Spleen (tissue), 11 donors: ENCODE measurements at regions not wholly inside any gene's neighbourhood (a gene's known extent, or its start where the extent isn't known, plus 50 kb on each side); places are given as distances from the start of the nearest gene placed in this dataset.

ENCODE experiments used
- DNase-seq: peaks from one replicate; pipeline ENCODE4 v3.0.0-alpha.2; 2020
- H3K27ac ChIP-seq, 8 donors: fragments of 200-600 bp; sonication (generic) in 7 of 8; 1 replicate in 4 of 8; 2 replicates in 4 of 8; pipeline versions ENCODE4 v1.5.0 to v1.8.0; 2016 to 2021; ENCODE audit warnings: inconsistent platforms in 4 of 8, mild to moderate bottlenecking in 4 of 8, moderate library complexity in 1 of 8
- H3K27me3 ChIP-seq, 7 donors: fragments of 200-600 bp; sonication (generic) in 6 of 7; replicated peaks in 1 of 7; 1 replicate in 4 of 7; 2 replicates in 3 of 7; pipeline versions ENCODE4 v1.5.0 to v1.8.0; 2016 to 2021; ENCODE audit warnings: inconsistent platforms in 3 of 7, mild to moderate bottlenecking in 1 of 7
- H3K36me3 ChIP-seq, 6 donors: fragments of 200-600 bp; sonication (generic) in 5 of 6; 1 replicate in 4 of 6; 2 replicates in 2 of 6; pipeline versions ENCODE4 v1.5.0 to v1.8.0; 2016 to 2021; ENCODE audit warnings: inconsistent platforms in 2 of 6
- H3K4me1 ChIP-seq, 6 donors: fragments of 200-600 bp; sonication (generic) in 5 of 6; 1 replicate in 3 of 6; 2 replicates in 3 of 6; pipeline versions ENCODE4 v1.5.0 to v1.8.0; 2016 to 2021; ENCODE audit warnings: inconsistent platforms in 3 of 6
- H3K4me3 ChIP-seq, 8 donors: fragments of 200-600 bp; sonication (generic) in 7 of 8; 1 replicate in 4 of 8; 2 replicates in 4 of 8; pipeline versions ENCODE4 v1.5.0 to v1.8.0; 2016 to 2021; ENCODE audit warnings: inconsistent platforms in 4 of 8, mild to moderate bottlenecking in 4 of 8, moderate library complexity in 2 of 8
- H3K9me3 ChIP-seq, 8 donors: fragments of 200-600 bp; sonication (generic) in 7 of 8; 1 replicate in 4 of 8; 2 replicates in 4 of 8; pipeline versions ENCODE4 v1.5.0 to v1.8.0; 2016 to 2021; ENCODE audit warnings: inconsistent platforms in 4 of 8
- CTCF ChIP-seq, 11 experiments: fragments of 200-600 bp in 7 of 11; fragments of 450-650 bp in 4 of 11; sonication (generic) in 4 of 11; IDR thresholded peaks in 8 of 11; conservative IDR thresholded peaks in 3 of 11; 1 replicate in 7 of 11; 2 replicates in 4 of 11; pipeline versions ENCODE4 v1.4.0 to v1.8.0; 2016 to 2021; ENCODE audit warnings: antibody characterized with exemption in 11 of 11, inconsistent platforms in 4 of 11, mild to moderate bottlenecking in 1 of 11
- POLR2A ChIP-seq, 3 donors: fragments of 450-650 bp; IDR thresholded peaks; one replicate each; pipeline ENCODE4 v1.5.1; 2017; ENCODE audit warnings: antibody characterized with exemption in 3 of 3, mild to moderate bottlenecking in 1 of 3
- POLR2AphosphoS5 ChIP-seq, 3 donors: sonication (generic); formaldehyde crosslinking; IDR thresholded peaks; one replicate each; pipeline ENCODE4 v1.5.1; 2017; ENCODE audit warnings: antibody characterized with exemption in 3 of 3
- WGBS, 5 donors: extraction: QIAGEN DNeasy Blood & Tissue Kit in 3 of 5; methylation state at CpG; one replicate each; pipeline versions ENCODE4 v1.1.5 to v1.1.7; 2013 to 2018; 5-methylcytosine and 5-hydroxymethylcytosine counted together
- intact Hi-C: fragments of 100-400 bp; cut with DNase I; formaldehyde crosslinking; loops from one replicate; pipeline ENCODE4 v1.15.0; 2023; ENCODE audit warnings: low total_unique reads
- donor health status: healthy with polysubstance abuse.
- donor health status: DM: no; HTN: no; CAD: no; lungs with moderate emphysema.
- donor health status: DM: no; HTN: no; CAD: no.
- donor health status: Bipolar disorder and iron deficiency.
- donor health status: healthy.
- donor health status: DM: no; HTN: no; CAD: no.
- donor health status: DM: yes; HTN: yes; CAD: no.

GRCh38 chr9:108652851-108653250 lies 202.9 kb downstream of the ACTL7B start:
- intact Hi-C loops = no loop called here
- 77 to 94% (median 83%) methylated on average over 3 of the region's 3 CpGs for WGBS, 5 donors

DNA sequence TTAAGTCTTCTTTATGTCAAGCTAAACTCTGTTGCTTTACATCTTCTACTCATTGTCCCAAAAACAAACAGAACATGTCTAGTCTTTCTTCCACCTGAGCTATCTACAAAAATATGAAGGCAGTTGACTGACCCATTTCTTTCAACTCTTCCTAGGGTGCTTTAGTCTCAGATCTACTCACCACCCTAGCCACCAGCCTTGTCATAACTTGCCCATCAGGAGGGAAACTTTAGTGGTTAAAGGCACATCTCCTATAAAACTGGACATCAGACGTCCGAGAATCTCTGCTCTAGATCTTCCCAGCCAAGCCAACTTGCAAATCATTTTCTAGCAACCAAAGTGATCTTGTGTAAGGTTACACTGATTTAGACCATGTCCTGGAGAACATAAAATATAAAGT lies 205.0 kb downstream of the ACTL7B start:
- no peak for TF ChIP-seq POLR2A (IDR thresholded peaks at IDR 0.05)
- no peak for TF ChIP-seq CTCF (IDR thresholded peaks at IDR 0.05 in 8 of 11, conservative IDR thresholded peaks at IDR 0.05 in 3 of 11)
- TF ChIP-seq POLR2AphosphoS5 (IDR thresholded peaks at IDR 0.05) = no peak
- no peaks in the 10 kb centered on the region for H3K9me3 ChIP-seq
- intact Hi-C loops = no loop called here
- no peaks in the 10 kb centered on the region for H3K4me1 ChIP-seq
- H3K36me3 ChIP-seq = no peaks in the 10 kb centered on the region
- no peak for DNase-seq
- H3K27ac ChIP-seq = no peak overlapping the region
- H3K4me3 ChIP-seq = no peak overlapping the region
- WGBS, 5 donors = 36 to 76% (median 46%) methylated on average over 2 of the region's 2 CpGs
- H3K27me3 ChIP-seq = no peaks in the 10 kb centered on the region

More at GRCh38 chr9:108652851-108653250, 202.9 kb downstream of the ACTL7B start:
- H3K27ac ChIP-seq = no peak overlapping the region
- no peaks in the 10 kb centered on the region for H3K27me3 ChIP-seq
- no peak for TF ChIP-seq POLR2A (IDR thresholded peaks at IDR 0.05)
- TF ChIP-seq POLR2AphosphoS5 (IDR thresholded peaks at IDR 0.05) = no peak
- TF ChIP-seq CTCF (IDR thresholded peaks at IDR 0.05 in 8 of 11, conservative IDR thresholded peaks at IDR 0.05 in 3 of 11) = no peak
- no peak for DNase-seq
- H3K9me3 ChIP-seq = peaks cover 0 to under 1% (median 0%) of the 10 kb centered on the region in 8 donors
- H3K36me3 ChIP-seq = no peaks in the 10 kb centered on the region
- no peak overlapping the region for H3K4me3 ChIP-seq
- no peaks in the 10 kb centered on the region for H3K4me1 ChIP-seq

GRCh38 chr9:108645520-108645919 lies 210.3 kb downstream of the ACTL7B start:
- Histone ChIP-seq H3K4me3 (no peak overlapping the region), H3K27me3 (no peaks in the 10 kb centered on the region), H3K27ac (no peak overlapping the region), H3K9me3 (no peaks in the 10 kb centered on the region), H3K4me1 (no peaks in the 10 kb centered on the region), H3K36me3 (no peaks in the 10 kb centered on the region)
- WGBS, 5 donors = 16 to 42% (median 33%) methylated on average over 6 of the region's 6 CpGs
- TF ChIP-seq POLR2A (IDR thresholded peaks at IDR 0.05) (no peak), POLR2AphosphoS5 (IDR thresholded peaks at IDR 0.05) (no peak), CTCF (IDR thresholded peaks at IDR 0.05 in 8 of 11, conservative IDR thresholded peaks at IDR 0.05 in 3 of 11) (no peak)
- no peak for DNase-seq
- intact Hi-C loops = no loop called here

DNA sequence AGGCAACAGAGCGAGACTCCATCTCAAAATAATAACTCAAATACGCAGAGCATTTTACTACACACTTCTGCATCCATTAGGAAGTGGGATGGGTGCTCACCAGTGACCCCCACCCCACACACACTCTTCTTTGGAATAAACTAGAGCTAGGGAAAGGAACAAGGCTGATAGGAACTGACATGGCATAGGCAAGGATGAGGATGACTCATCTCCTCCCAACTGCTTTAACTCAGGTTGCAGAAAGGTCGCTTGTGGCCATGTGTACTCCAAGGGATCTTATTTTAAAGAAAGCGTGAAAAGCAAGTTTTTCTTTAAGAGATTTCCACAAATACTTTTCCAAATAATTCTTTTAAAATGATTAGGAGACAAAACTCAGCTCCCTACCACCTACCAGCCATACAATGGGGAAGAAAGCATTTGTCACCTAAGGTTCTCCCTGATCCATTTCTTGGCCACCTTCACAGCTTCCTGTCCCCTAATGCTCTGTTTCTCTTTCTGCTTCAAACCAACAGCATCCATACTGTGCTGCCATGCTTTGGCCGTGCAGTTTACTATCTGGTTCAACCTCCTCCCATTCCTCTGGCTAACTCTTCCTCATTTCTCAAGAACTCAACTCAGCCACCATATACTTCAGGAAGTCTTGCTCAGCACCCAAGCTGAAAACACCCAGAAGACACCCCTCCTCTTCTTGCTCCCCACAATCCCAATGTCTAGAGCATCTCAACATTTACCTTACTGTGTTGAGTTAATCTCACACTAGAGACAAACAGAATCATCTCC lies 211.9 kb downstream of the ACTL7B start:
- Histone ChIP-seq H3K9me3 (no peaks in the 10 kb centered on the region), H3K4me1 (no peaks in the 10 kb centered on the region), H3K27ac (no peak overlapping the region), H3K4me3 (no peak overlapping the region), H3K36me3 (no peaks in the 10 kb centered on the region), H3K27me3 (no peaks in the 10 kb centered on the region)
- WGBS, 5 donors = 77 to 89% (median 84%) methylated on average over 5 of the region's 5 CpGs
- DNase-seq = no peak
- TF ChIP-seq POLR2A (IDR thresholded peaks at IDR 0.05) (no peak), POLR2AphosphoS5 (IDR thresholded peaks at IDR 0.05) (no peak), CTCF (IDR thresholded peaks at IDR 0.05 in 8 of 11, conservative IDR thresholded peaks at IDR 0.05 in 3 of 11) (no peak)
- intact Hi-C loops = no loop called here
